ENCODE measurements at regions not wholly inside any gene's neighbourhood (a gene's known extent, or its start where the extent isn't known, plus 50 kb on each side); places are given as distances from the start of the nearest gene placed in this dataset.

DNA sequence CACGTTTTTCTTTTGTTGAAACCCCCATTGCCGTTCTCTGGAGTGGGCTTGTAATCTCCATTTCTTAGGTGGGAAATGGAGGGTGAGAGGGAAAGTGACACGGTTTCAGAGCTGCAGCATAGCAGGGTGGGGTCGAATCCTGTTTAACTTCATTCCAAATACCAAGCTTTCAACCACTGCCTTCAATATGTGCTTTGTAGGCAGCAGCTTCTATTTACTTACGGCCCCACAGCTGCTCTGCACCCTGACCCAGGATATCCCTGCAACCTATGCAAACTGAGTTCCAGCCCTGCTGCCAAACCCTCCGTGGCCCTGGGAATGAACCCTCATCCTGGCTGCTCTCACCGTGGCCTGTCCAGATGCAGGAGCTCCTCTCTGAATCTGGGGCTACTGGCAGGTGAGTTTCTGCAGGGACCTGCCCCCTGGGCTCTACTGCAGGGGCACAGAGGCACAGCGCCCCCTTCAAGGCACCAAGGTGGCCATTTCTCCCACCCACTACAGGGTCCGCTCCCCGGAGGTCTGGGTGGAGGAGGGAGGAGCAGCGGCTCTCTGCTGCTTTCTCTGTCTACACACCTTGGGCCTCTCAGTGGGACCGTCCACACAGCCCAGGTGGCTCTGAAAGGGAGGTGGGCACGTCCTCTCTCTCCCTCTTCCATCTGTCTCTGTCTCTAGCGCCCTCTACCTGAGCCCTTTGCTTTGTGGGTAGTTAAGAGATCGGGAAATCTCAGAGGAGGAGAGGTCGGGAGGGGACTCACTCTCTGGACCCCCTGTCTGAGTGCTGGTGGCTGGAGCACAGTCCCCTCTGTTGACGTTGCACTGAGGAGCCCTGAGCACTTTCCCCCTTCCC, 279.1 kb downstream of the BRD1 start:
- TF ChIP-seq, protein P1, sequence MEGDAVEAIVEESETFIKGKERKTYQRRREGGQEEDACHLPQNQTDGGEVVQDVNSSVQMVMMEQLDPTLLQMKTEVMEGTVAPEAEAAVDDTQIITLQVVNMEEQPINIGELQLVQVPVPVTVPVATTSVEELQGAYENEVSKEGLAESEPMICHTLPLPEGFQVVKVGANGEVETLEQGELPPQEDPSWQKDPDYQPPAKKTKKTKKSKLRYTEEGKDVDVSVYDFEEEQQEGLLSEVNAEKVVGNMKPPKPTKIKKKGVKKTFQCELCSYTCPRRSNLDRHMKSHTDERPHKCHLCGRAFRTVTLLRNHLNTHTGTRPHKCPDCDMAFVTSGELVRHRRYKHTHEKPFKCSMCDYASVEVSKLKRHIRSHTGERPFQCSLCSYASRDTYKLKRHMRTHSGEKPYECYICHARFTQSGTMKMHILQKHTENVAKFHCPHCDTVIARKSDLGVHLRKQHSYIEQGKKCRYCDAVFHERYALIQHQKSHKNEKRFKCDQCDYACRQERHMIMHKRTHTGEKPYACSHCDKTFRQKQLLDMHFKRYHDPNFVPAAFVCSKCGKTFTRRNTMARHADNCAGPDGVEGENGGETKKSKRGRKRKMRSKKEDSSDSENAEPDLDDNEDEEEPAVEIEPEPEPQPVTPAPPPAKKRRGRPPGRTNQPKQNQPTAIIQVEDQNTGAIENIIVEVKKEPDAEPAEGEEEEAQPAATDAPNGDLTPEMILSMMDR (IDR thresholded peaks at IDR 0.05; ENCODE audit: low read depth, low read length, poor library complexity, severe bottlenecking), result peak; percentile 56
- TF ChIP-seq EZH2phosphoT487 (IDR thresholded peaks at IDR 0.05; ENCODE audit: borderline replicate concordance, low read length), result no peak
